NCI-H1105 treated with DMSO at 0.1 percent for 48 hours (cell line): ENCODE measurements at regions not wholly inside any gene's neighbourhood (a gene's known extent, or its start where the extent isn't known, plus 50 kb on each side); places are given as distances from the start of the nearest gene placed in this dataset.

Experiments
- DNase-seq: peaks from one replicate; lab custom pipeline; 2025; lab: John Stamatoyannopoulos, UW

GRCh38 chr2:6471419-6471818 is 394.3 kb downstream of the CMPK2 start:
- no peak for DNase-seq

GRCh38 chr2:6474161-6475140 is 391.3 kb downstream of the CMPK2 start:
- no peak for DNase-seq

GRCh38 chr2:6475155-6475940 is 390.4 kb downstream of the CMPK2 start:
- DNase-seq: no peak

GRCh38 chr2:6480514-6480913 is 385.2 kb downstream of the CMPK2 start:
- no peak for DNase-seq

- DNase-seq: no peak
Observed at GRCh38 chr2:6482256-6482655, 383.5 kb downstream of the CMPK2 start.

- DNase-seq: no peak
Observed at GRCh38 chr2:6487765-6488164, 377.9 kb downstream of the CMPK2 start.

GRCh38 chr2:6492573-6492972 is 373.1 kb downstream of the CMPK2 start:
- peak; percentile 36 for DNase-seq

GRCh38 chr2:6493266-6493665 is 372.4 kb downstream of the CMPK2 start:
- no peak for DNase-seq

GRCh38 chr2:6493669-6494068 is 372.0 kb downstream of the CMPK2 start:
- no peak for DNase-seq

GRCh38 chr2:6495466-6495865 is 370.2 kb downstream of the CMPK2 start:
- no peak for DNase-seq

- DNase-seq: no peak
Observed at GRCh38 chr2:6496376-6496775, 369.3 kb downstream of the CMPK2 start.

- no peak for DNase-seq
Observed at GRCh38 chr2:6497048-6497447, 368.7 kb downstream of the CMPK2 start.

GRCh38 chr2:6498841-6499240 is 366.9 kb downstream of the CMPK2 start:
- no peak for DNase-seq

GRCh38 chr2:6499691-6500090 is 366.0 kb downstream of the CMPK2 start:
- no peak for DNase-seq

GRCh38 chr2:6506361-6506794 is 359.3 kb downstream of the CMPK2 start:
- no peak for DNase-seq

GRCh38 chr2:6506859-6507258 is 358.8 kb downstream of the CMPK2 start:
- no peak for DNase-seq

GRCh38 chr2:6510532-6510931 is 355.2 kb downstream of the CMPK2 start:
- no peak for DNase-seq

- no peak for DNase-seq
Observed at GRCh38 chr2:6512589-6512988, 353.1 kb downstream of the CMPK2 start.

- no peak for DNase-seq
Observed at GRCh38 chr2:6516674-6517073, 349.0 kb downstream of the CMPK2 start.

- DNase-seq: no peak
Observed at GRCh38 chr2:6518361-6518760, 347.3 kb downstream of the CMPK2 start.

GRCh38 chr2:6523476-6523875 is 342.2 kb downstream of the CMPK2 start:
- no peak for DNase-seq

- DNase-seq: no peak
Observed at GRCh38 chr2:6524691-6525474, 340.8 kb downstream of the CMPK2 start.
